ENCODE measurements at regions not wholly inside any gene's neighbourhood (a gene's known extent, or its start where the extent isn't known, plus 50 kb on each side); places are given as distances from the start of the nearest gene placed in this dataset.

- no peak overlapping the region for H3K27ac ChIP-seq (ENCODE audit: extremely low read length, insufficient read depth, low read length)
- no peak overlapping the region for H3K4me2 ChIP-seq (ENCODE audit: low read depth, low read length)
- H3K9me3 ChIP-seq (ENCODE audit: low read length): no peaks in the 10 kb centered on the region
- WGBS (ENCODE audit: low lambda C conversion rate): 7% methylated on average over 2 of the region's 2 CpGs
- DNase-seq (ENCODE audit: low spot score): no peak
- H2AFZ ChIP-seq (ENCODE audit: low read length): no peak overlapping the region
- ATAC-seq: no peak
- no peaks in the 10 kb centered on the region for H3K36me3 ChIP-seq (replicated peaks in 1 of 2; ENCODE audit: control insufficient read depth in 1 of 2, insufficient read depth in 2 of 2, low read length in 2 of 2)
- H3K79me2 ChIP-seq (ENCODE audit: insufficient read depth, low read length): no peaks in the 10 kb centered on the region
- TF ChIP-seq ZBTB3 (CRISPR knock-in tag; IDR thresholded peaks at IDR 0.05; ENCODE audit: borderline replicate concordance, low read depth) (no peak), ZNF652 (CRISPR knock-in tag; IDR thresholded peaks at IDR 0.05; ENCODE audit: borderline replicate concordance, low read depth) (no peak), MEF2D (CRISPR knock-in tag; IDR thresholded peaks at IDR 0.05) (no peak), ZFP90 (CRISPR knock-in tag; IDR thresholded peaks at IDR 0.05; ENCODE audit: borderline replicate concordance) (no peak), DR1 (CRISPR knock-in tag; IDR thresholded peaks at IDR 0.05) (no peak), ZNF382 (CRISPR knock-in tag; IDR thresholded peaks at IDR 0.05; ENCODE audit: borderline replicate concordance) (no peak), ZKSCAN8 (CRISPR knock-in tag; IDR thresholded peaks at IDR 0.05; ENCODE audit: borderline replicate concordance) (no peak), ZNF350 (CRISPR knock-in tag; IDR thresholded peaks at IDR 0.05; ENCODE audit: borderline replicate concordance, low read depth) (no peak), ZNF749 (CRISPR knock-in tag; IDR thresholded peaks at IDR 0.05; ENCODE audit: borderline replicate concordance) (no peak), ATAD3A (CRISPR knock-in tag; IDR thresholded peaks at IDR 0.05) (no peak), SATB2 (CRISPR knock-in tag; IDR thresholded peaks at IDR 0.05) (no peak), TFAP4 (IDR thresholded peaks at IDR 0.05; ENCODE audit: borderline replicate concordance, low read depth) (no peak), FLYWCH1 (CRISPR knock-in tag; IDR thresholded peaks at IDR 0.05) (no peak), ZFP82 (CRISPR knock-in tag; IDR thresholded peaks at IDR 0.05; ENCODE audit: borderline replicate concordance) (no peak)
- TF ChIP-seq, protein P1, sequence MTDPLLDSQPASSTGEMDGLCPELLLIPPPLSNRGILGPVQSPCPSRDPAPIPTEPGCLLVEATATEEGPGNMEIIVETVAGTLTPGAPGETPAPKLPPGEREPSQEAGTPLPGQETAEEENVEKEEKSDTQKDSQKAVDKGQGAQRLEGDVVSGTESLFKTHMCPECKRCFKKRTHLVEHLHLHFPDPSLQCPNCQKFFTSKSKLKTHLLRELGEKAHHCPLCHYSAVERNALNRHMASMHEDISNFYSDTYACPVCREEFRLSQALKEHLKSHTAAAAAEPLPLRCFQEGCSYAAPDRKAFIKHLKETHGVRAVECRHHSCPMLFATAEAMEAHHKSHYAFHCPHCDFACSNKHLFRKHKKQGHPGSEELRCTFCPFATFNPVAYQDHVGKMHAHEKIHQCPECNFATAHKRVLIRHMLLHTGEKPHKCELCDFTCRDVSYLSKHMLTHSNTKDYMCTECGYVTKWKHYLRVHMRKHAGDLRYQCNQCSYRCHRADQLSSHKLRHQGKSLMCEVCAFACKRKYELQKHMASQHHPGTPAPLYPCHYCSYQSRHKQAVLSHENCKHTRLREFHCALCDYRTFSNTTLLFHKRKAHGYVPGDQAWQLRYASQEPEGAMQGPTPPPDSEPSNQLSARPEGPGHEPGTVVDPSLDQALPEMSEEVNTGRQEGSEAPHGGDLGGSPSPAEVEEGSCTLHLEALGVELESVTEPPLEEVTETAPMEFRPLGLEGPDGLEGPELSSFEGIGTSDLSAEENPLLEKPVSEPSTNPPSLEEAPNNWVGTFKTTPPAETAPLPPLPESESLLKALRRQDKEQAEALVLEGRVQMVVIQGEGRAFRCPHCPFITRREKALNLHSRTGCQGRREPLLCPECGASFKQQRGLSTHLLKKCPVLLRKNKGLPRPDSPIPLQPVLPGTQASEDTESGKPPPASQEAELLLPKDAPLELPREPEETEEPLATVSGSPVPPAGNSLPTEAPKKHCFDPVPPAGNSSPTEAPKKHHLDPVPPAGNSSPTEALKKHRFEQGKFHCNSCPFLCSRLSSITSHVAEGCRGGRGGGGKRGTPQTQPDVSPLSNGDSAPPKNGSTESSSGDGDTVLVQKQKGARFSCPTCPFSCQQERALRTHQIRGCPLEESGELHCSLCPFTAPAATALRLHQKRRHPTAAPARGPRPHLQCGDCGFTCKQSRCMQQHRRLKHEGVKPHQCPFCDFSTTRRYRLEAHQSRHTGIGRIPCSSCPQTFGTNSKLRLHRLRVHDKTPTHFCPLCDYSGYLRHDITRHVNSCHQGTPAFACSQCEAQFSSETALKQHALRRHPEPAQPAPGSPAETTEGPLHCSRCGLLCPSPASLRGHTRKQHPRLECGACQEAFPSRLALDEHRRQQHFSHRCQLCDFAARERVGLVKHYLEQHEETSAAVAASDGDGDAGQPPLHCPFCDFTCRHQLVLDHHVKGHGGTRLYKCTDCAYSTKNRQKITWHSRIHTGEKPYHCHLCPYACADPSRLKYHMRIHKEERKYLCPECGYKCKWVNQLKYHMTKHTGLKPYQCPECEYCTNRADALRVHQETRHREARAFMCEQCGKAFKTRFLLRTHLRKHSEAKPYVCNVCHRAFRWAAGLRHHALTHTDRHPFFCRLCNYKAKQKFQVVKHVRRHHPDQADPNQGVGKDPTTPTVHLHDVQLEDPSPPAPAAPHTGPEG (CRISPR knock-in tag; IDR thresholded peaks at IDR 0.05): no peak
- TF ChIP-seq, protein P2, sequence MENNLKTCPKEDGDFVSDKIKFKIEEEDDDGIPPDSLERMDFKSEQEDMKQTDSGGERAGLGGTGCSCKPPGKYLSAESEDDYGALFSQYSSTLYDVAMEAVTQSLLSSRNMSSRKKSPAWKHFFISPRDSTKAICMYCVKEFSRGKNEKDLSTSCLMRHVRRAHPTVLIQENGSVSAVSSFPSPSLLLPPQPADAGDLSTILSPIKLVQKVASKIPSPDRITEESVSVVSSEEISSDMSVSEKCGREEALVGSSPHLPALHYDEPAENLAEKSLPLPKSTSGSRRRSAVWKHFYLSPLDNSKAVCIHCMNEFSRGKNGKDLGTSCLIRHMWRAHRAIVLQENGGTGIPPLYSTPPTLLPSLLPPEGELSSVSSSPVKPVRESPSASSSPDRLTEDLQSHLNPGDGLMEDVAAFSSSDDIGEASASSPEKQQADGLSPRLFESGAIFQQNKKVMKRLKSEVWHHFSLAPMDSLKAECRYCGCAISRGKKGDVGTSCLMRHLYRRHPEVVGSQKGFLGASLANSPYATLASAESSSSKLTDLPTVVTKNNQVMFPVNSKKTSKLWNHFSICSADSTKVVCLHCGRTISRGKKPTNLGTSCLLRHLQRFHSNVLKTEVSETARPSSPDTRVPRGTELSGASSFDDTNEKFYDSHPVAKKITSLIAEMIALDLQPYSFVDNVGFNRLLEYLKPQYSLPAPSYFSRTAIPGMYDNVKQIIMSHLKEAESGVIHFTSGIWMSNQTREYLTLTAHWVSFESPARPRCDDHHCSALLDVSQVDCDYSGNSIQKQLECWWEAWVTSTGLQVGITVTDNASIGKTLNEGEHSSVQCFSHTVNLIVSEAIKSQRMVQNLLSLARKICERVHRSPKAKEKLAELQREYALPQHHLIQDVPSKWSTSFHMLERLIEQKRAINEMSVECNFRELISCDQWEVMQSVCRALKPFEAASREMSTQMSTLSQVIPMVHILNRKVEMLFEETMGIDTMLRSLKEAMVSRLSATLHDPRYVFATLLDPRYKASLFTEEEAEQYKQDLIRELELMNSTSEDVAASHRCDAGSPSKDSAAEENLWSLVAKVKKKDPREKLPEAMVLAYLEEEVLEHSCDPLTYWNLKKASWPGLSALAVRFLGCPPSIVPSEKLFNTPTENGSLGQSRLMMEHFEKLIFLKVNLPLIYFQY (CRISPR knock-in tag; IDR thresholded peaks at IDR 0.05; ENCODE audit: borderline replicate concordance): no peak
- no peak overlapping the region for H3K4me3 ChIP-seq (replicated peaks in 1 of 3; ENCODE audit: insufficient read depth in 1 of 3, low read depth in 2 of 3, low read length in 3 of 3)
- H3K4me1 ChIP-seq (ENCODE audit: insufficient read depth, low read length): no peaks in the 10 kb centered on the region
- no peak for FAIRE-seq
- BruUV-seq (replicated peaks): no TSS peak
- no peak overlapping the region for H3K9ac ChIP-seq (ENCODE audit: insufficient read depth, low read depth, low read length)
- intact Hi-C loops (cut with micrococcal nuclease; ENCODE audit: unreplicated experiment) (no loop called here), in situ Hi-C loops (cut with HindIII; ENCODE audit: extremely low pct_ligation_motif_present, low pct_unique_long_range_greater_than_20kb) (no loop called here)
- no peaks in the 10 kb centered on the region for H4K20me1 ChIP-seq (ENCODE audit: insufficient read depth, low read length)
- POLR2A ChIA-PET: no interaction called here
- H3K27me3 ChIP-seq (ENCODE audit: control insufficient read depth in 1 of 2, insufficient read depth in 2 of 2, low read length in 2 of 2): no peaks in the 10 kb centered on the region
- CTCF ChIA-PET (ENCODE audit: low intra/inter-chr PET ratio, low total read pairs): no interaction called here
These were observed 1910.0 kb upstream of the AGA start for GRCh38 chr4:179352221-179352620.

Data from HepG2 (cell line).